ENCODE measurements at regions not wholly inside any gene's neighbourhood (a gene's known extent, or its start where the extent isn't known, plus 50 kb on each side); places are given as distances from the start of the nearest gene placed in this dataset.

- Histone ChIP-seq H3K27me3 (ENCODE audit: control insufficient read depth in 3 of 3, insufficient read depth in 3 of 3, low read length in 2 of 3) (no peaks in the 10 kb centered on the region), H3K9me3 (ENCODE audit: control insufficient read depth in 4 of 4, insufficient read depth in 3 of 4, low read length in 3 of 4) (no peaks in the 10 kb centered on the region), H3K4me3 (no peak overlapping the region), H3K36me3 (ENCODE audit: control insufficient read depth in 4 of 4, insufficient read depth in 4 of 4, low read length in 4 of 4) (no peaks in the 10 kb centered on the region), H3K27ac (ENCODE audit: low read depth in 1 of 2, low read length in 1 of 2) (no peak overlapping the region), H3K4me1 (ENCODE audit: control insufficient read depth in 5 of 5, insufficient read depth in 5 of 5, low read length in 5 of 5) (no peaks in the 10 kb centered on the region), H3K9ac (ENCODE audit: insufficient read depth in 1 of 2, low read length in 2 of 2) (no peak overlapping the region)
- no peak for ATAC-seq (ENCODE audit: insufficient read depth, low FRiP score)
- 69 to 88% methylated on average over 4 of the region's 4 CpGs for WGBS, 2 donors
- no peak for TF ChIP-seq CTCF (IDR thresholded peaks at IDR 0.05; ENCODE audit: control extremely low read depth, extremely low read depth)
- no peak for DNase-seq
Measured at GRCh38 chr1:98179151-98179773, 258.4 kb upstream of the DPYD start.

GRCh38 chr1:98177751-98178150, 256.9 kb upstream of the DPYD start:
- H3K27me3 ChIP-seq (ENCODE audit: control insufficient read depth in 3 of 3, insufficient read depth in 3 of 3, low read length in 2 of 3): no peaks in the 10 kb centered on the region
- no peak for TF ChIP-seq CTCF (IDR thresholded peaks at IDR 0.05; ENCODE audit: control extremely low read depth, extremely low read depth)
- H3K9me3 ChIP-seq (ENCODE audit: control insufficient read depth in 4 of 4, insufficient read depth in 3 of 4, low read length in 3 of 4): no peaks in the 10 kb centered on the region
- H3K9ac ChIP-seq (ENCODE audit: insufficient read depth in 1 of 2, low read length in 2 of 2): no peak overlapping the region
- ATAC-seq (ENCODE audit: insufficient read depth, low FRiP score) (no peak), DNase-seq (no peak)
- no peak overlapping the region for H3K27ac ChIP-seq (ENCODE audit: low read depth in 1 of 2, low read length in 1 of 2)
- no peaks in the 10 kb centered on the region for H3K36me3 ChIP-seq (ENCODE audit: control insufficient read depth in 4 of 4, insufficient read depth in 4 of 4, low read length in 4 of 4)
- H3K4me3 ChIP-seq: no peak overlapping the region
- 91 to 92% methylated on average over 2 of the region's 2 CpGs for WGBS, 2 donors
- no peaks in the 10 kb centered on the region for H3K4me1 ChIP-seq (ENCODE audit: control insufficient read depth in 5 of 5, insufficient read depth in 5 of 5, low read length in 5 of 5)

GRCh38 chr1:98176936-98177335, 256.1 kb upstream of the DPYD start:
- 86 to 91% methylated on average over 3 of the region's 3 CpGs for WGBS, 2 donors
- Histone ChIP-seq H3K9ac (ENCODE audit: insufficient read depth in 1 of 2, low read length in 2 of 2) (no peak overlapping the region), H3K27me3 (ENCODE audit: control insufficient read depth in 3 of 3, insufficient read depth in 3 of 3, low read length in 2 of 3) (no peaks in the 10 kb centered on the region), H3K9me3 (ENCODE audit: control insufficient read depth in 4 of 4, insufficient read depth in 3 of 4, low read length in 3 of 4) (no peaks in the 10 kb centered on the region), H3K27ac (ENCODE audit: low read depth in 1 of 2, low read length in 1 of 2) (no peak overlapping the region), H3K4me1 (ENCODE audit: control insufficient read depth in 5 of 5, insufficient read depth in 5 of 5, low read length in 5 of 5) (no peaks in the 10 kb centered on the region), H3K4me3 (no peak overlapping the region), H3K36me3 (ENCODE audit: control insufficient read depth in 4 of 4, insufficient read depth in 4 of 4, low read length in 4 of 4) (no peaks in the 10 kb centered on the region)
- DNase-seq (no peak), ATAC-seq (ENCODE audit: insufficient read depth, low FRiP score) (no peak)
- TF ChIP-seq CTCF (IDR thresholded peaks at IDR 0.05; ENCODE audit: control extremely low read depth, extremely low read depth): no peak

GRCh38 chr1:98176414-98176813, 255.6 kb upstream of the DPYD start:
- H3K27me3 ChIP-seq (ENCODE audit: control insufficient read depth in 3 of 3, insufficient read depth in 3 of 3, low read length in 2 of 3): no peaks in the 10 kb centered on the region
- no peak overlapping the region for H3K27ac ChIP-seq (ENCODE audit: low read depth in 1 of 2, low read length in 1 of 2)
- ATAC-seq (ENCODE audit: insufficient read depth, low FRiP score) (no peak), DNase-seq (no peak)
- H3K36me3 ChIP-seq (ENCODE audit: control insufficient read depth in 4 of 4, insufficient read depth in 4 of 4, low read length in 4 of 4): no peaks in the 10 kb centered on the region
- H3K9me3 ChIP-seq (ENCODE audit: control insufficient read depth in 4 of 4, insufficient read depth in 3 of 4, low read length in 3 of 4): no peaks in the 10 kb centered on the region
- H3K4me3 ChIP-seq: no peak overlapping the region
- no peak overlapping the region for H3K9ac ChIP-seq (ENCODE audit: insufficient read depth in 1 of 2, low read length in 2 of 2)
- no peaks in the 10 kb centered on the region for H3K4me1 ChIP-seq (ENCODE audit: control insufficient read depth in 5 of 5, insufficient read depth in 5 of 5, low read length in 5 of 5)
- TF ChIP-seq CTCF (IDR thresholded peaks at IDR 0.05; ENCODE audit: control extremely low read depth, extremely low read depth): no peak
